Stimulated activated CD4-positive, alpha-beta T cell treated with anti-CD3 and anti-CD28 coated beads, Interleukin-2, amount 100 ng/mL, for 4 hours (primary cell): ENCODE measurements at regions not wholly inside any gene's neighbourhood (a gene's known extent, or its start where the extent isn't known, plus 50 kb on each side); places are given as distances from the start of the nearest gene placed in this dataset.

Experiments used
- DNase-seq: peaks from one replicate; pipeline ENCODE4 v3.0.0-alpha.2; 2020; ENCODE audit warnings: low read depth

DNA sequence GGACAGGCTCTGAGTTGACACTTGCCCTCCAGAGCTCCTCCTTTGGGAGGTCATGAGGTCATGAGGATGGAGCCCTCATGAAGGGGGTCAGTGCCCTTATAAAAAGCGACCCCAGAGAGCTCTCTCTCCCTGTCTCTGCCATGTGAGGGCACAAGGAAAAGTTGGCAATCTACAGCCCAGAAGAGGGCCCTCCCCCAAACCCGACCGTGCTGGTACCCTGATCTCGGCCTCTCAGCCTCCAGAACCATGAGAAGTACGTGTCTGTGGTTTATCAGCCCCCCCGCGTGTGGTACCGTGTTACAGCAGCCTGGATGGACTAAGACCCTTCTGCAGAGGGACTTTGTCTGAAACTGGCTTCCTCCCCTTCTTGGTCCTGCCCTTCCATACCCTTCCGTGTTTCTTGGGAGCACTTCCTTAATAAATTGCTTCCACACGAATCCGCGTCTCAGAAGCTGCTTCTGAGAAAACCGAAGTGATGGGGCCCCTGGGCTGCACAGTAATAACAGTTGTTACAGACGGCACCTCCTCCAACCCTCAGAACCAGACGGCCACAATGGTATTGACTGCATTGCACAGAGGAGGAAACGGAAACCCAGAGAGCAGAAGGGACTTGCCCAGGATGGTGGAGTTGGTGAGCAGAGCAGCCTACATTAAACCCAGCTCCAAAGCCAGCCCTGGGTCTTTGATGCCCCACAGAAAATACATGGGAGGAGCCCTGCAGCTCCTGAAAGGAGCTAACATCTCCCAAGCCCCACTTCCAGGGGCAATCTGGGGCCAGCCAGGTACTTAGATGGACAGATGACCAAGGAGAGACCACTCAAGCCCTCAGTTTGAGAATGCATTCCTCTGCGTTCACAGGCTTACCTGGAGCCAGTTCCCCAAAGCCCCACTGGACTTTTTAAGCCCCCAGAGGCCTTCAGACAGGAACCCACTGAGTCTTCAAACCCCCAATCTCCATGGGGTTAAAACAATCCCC is 242.7 kb downstream of the BCOR start:
- DNase-seq, result peak; percentile 63

- peak; percentile 75 for DNase-seq
Measured at GRCh38 chrX:39855748-39856129, 242.0 kb downstream of the BCOR start.

DNA sequence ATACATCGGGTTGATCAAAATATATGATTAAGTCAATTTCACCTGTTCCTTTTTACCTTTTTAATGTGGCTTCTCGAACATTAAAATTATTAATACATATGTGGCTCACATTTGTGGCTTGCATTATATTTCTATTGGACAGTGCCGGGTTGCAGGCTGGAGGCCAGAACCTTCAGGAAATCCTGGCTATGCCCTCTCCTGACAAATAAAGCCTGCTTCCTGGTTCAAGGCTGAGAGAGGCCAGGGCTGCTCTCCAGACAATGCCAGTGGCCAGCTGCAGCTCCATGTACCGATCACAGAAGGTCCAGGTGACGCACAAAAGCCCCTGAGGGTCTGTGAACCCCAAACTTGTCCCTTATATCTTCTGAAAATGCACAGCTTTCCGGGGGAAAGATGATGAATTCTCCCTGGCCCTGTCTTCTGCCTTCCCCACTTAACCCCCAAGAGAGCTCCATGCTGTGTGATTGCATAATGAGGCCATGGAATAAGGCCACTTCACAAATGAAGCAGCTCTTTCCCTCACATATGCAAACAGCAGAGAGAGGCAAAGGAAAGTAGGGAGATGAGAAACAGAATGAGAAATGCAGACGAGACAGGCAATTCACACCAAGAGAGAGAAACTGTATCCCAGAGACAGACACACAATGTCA is 241.2 kb downstream of the BCOR start:
- no peak for DNase-seq

DNA sequence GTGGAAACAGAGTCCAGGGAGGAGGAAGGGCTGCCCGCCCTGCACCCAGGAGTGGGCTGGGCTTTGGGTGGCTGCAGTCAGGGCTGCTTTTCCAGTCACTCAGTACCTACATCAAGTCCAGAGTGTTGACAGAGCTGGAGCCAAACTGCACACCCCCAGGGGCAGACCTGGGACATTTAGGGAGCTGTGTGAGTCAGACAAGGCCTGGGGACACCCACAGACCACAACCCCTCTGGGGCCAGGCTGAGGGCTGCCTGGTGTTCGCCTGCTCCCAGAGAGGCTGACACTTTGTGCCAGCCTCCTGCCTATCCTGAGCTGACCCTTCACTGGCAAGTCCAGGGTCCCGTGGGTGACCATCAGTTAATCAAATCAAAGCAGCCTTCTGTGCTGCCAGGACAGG is 240.0 kb downstream of the BCOR start:
- no peak for DNase-seq

DNA sequence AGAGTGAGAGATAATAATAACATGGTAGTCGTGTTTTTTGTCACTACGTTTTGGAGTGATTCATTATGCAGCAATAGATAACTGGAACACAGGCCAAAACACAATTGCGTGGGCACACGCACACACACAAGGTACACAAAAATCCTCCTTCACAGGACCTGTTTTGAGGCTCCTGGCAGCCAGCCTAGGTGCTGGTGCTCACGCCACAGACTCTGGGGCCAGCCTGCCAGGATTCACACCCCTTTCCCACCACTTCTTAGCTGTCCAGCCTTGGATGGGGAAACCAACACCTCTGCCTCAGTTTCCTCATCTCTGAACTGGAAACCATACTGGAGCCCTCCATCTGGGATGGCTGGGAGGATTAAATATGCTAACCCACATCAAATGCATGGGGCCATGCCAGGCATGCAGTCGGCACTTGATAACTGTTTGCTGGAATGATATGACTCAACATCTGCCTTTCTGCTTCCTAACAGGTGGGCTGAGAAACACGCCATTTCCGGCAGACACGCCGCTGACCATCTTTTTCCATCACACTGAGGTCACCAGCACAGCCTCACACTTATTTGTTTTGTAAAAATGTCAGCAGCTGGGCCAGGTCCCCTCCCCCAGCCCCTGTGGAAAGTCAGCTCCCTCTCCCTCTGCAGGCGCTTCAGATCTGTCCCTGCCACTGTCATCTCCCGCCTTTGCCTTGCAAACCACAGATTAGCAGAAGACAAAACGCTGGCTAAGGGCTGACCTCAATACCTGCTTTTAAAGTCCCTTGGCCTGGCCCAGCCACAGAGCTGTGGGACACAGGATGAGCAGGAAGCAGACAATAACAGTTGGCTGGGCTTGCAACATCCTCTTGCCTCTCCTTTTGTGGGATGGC is 237.5 kb downstream of the BCOR start:
- peak; percentile 76 for DNase-seq

DNA sequence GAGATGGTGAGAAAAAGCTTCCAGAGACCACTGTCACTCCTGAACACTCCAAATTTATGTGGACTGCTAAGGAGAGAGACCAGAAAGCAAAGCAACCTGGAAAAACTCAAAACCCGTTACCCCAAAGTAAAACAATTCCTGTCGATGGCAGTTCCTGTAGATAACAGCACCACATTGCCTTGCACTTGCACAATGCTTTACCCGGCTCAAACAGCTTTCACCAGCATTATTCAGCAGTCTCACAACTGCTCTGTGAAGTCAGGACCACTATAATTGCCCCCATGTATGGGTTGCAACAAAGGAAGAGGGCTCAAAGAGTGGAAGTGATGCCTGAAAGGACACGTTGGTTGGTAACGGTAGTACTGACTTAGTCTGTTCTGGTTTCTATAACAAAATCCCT is 234.8 kb downstream of the BCOR start:
- DNase-seq, result no peak

GRCh38 chrX:39866229-39866628 is 231.5 kb downstream of the BCOR start:
- DNase-seq, result no peak

GRCh38 chrX:39869846-39870601 is 227.7 kb downstream of the BCOR start:
- peak; percentile 62 for DNase-seq

DNA sequence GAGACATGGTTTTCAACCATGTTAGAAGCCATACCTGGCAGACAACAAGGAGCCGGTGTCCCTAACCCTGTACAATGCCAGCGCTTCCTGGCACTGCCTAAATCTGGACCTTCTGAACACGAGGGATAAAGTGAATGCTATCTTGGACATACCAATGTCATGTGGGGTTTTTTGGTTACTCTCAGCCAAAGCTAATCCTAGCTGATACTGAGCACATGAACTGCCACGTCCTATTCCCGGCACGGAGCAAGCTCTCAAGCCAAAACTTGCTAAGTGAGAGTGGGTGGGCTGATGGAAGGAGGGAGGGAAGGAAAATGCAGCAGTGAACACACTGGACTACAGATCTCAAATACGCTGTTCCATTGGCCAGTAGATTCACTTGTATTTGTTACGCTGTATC is 226.1 kb downstream of the BCOR start:
- no peak for DNase-seq

DNA sequence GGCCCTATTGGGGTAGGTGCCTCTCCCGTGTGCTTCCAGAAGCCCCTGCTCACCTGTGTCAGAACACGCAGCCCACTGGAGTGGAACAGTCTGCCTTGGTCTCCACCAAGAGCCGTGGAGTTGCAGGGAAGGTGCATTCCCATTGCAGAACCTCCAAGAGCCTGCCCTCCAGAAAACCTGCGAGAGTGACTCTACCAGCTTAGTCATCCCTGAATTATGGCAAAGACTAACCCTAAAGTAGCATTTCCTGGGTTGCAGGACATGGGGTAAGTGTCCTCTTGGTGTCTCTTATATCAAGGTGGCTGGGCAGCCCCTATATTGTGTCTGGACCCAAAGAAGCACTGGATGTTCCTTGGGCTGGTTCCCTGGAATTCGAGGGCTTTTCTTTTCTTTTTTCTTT is 224.6 kb downstream of the BCOR start:
- DNase-seq, result no peak

DNA sequence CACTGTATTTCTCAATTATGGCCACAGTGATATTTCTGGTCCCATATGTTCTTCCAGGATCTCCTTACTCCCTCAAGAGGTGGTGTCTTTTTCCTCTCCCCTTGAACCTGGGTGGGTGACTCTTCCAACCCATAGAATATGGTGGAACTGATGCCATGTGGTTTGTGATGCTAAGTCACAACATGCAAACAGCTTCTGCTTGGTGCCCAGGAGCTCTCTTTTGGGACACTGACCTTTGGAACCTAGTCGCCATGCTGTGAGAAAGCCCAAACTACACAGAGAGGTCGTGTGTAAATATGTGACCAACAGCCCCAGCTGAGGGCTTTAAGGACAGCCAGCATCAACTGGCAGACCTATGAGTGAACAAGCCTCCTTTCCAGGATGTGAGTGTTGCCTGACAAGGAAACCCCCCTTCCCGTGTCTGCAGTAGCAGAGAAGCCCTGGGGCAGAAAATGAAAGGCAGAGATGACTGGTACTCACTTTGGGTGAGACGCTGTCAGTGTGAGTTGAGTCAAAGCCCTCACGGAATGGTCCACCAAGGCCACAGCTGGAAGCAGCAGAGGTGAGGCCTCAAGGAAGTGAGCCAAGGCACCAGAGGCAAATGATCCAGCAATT is 223.4 kb downstream of the BCOR start:
- DNase-seq, result no peak

DNA sequence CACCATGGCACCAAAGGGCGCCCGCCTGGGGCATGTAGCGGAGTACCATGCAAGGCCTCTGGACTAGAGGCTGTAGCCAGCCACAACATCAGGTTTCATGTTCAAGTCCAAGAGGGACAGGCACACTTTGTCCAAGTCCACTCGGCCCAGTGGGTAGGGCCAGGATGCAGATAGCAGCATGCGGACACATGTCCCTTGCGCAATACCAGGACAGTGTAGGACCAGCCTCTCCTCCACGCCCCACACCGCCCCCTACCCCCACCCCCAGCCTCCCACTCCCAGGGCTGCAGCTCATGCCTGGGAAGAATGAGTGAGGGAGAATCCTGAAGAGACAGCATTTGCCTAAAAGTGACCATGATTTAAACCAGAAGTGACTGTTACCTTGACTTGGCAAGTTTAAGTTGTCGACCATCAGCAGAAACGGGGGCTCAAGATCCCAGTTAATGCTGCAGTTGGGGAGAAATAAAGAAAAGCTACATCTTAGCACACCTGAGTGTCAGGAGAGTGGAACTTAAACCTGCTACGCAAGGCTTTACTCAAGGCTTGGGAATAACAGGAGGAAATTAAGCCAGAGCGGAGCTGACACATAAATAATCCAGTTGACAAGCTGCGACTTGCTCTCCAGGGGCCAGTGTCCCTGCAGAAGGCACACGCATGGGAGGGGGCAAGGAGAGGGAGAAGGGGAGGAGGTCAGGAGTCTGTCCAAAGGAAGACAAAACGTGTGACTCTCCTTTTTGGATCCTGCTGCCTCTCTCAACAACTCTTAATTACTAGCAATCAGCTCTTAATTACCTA is 221.7 kb downstream of the BCOR start:
- DNase-seq, result no peak

- no peak for DNase-seq
Measured at GRCh38 chrX:39877905-39878304, 219.9 kb downstream of the BCOR start.

- peak; percentile 16 for DNase-seq
Measured at GRCh38 chrX:39883666-39884065, 214.1 kb downstream of the BCOR start.

GRCh38 chrX:39886282-39886681 is 211.5 kb downstream of the BCOR start:
- DNase-seq, result no peak

DNA sequence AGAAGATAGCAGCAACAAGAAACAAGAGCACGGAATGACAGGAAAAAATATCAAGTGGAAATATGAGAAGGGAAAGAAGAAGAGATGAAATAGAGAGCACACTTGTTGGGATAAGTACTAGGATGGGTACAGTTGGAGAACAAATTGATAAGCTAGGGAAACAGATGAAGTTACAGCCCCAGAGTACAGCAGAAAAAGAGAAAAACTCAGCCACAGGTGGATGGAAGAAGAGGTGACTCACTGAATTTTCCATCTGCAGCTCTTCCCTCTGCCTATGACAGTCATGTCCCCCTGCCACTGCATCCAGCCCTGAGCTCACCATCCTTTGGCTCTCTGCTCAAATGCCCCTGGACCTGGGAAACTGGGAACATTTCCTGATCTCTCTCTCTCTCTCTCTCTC is 209.0 kb downstream of the BCOR start:
- DNase-seq, result no peak

- DNase-seq, result no peak
Measured at GRCh38 chrX:39889704-39890103, 208.1 kb downstream of the BCOR start.

GRCh38 chrX:39890807-39891206 is 207.0 kb downstream of the BCOR start:
- no peak for DNase-seq

GRCh38 chrX:39891781-39892180 is 206.0 kb downstream of the BCOR start:
- no peak for DNase-seq
